ENCODE measurements at regions not wholly inside any gene's neighbourhood (a gene's known extent, or its start where the extent isn't known, plus 50 kb on each side); places are given as distances from the start of the nearest gene placed in this dataset.

- TF ChIP-seq CREB1 (CRISPR knock-in tag; IDR thresholded peaks at IDR 0.05; ENCODE audit: low read depth) = no peak
- no peak for TF ChIP-seq ZNF114 (CRISPR knock-in tag; IDR thresholded peaks at IDR 0.05)
These were observed 538.2 kb upstream of the TMEM132C start (continued) for GRCh38 chr12:127728729-127729128.

DNA sequence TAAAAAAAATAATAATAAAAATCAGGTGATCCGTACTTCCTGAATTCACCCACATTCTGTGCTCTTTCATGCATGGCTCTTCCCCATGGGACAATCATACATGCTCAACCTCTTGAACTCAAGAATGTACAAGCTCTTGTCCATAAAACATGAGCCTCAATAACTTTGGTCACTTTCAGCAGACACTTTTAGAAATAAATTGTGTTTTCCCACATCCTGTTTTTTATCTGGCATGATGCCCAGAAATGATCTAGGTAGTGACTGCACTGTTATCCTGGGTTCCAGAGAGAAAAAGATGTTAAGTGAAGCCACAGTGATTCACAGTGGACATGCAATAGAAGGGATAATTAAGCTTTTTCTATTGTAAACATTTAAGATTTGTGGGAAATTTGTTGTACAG, 537.6 kb upstream of the TMEM132C start:
- H3K79me2 ChIP-seq (replicated peaks; ENCODE audit: insufficient read depth) = no peaks in the 10 kb centered on the region
- H3K4me3 ChIP-seq = no peak overlapping the region
- DNase-seq (ENCODE audit: low spot score) (no peak), ATAC-seq (no peak)
- no peak overlapping the region for H2AFZ ChIP-seq
- no peaks in the 10 kb centered on the region for H3K27me3 ChIP-seq (ENCODE audit: insufficient read depth)
- peaks cover 94% of the 10 kb centered on the region for H3K9me3 Mint-ChIP-seq
- TF ChIP-seq NANOG (IDR thresholded peaks at IDR 0.05; ENCODE audit: borderline replicate concordance) (no peak), STAT1 (IDR thresholded peaks at IDR 0.05; ENCODE audit: unreplicated experiment) (no peak), ZNF331 (CRISPR knock-in tag; IDR thresholded peaks at IDR 0.05; ENCODE audit: low read depth) (no peak), ZNF462 (CRISPR knock-in tag; IDR thresholded peaks at IDR 0.05) (no peak), REST (IDR thresholded peaks at IDR 0.05; ENCODE audit: unreplicated experiment) (no peak), JUNB (IDR thresholded peaks at IDR 0.05; ENCODE audit: unreplicated experiment) (no peak), ZNF114 (CRISPR knock-in tag; IDR thresholded peaks at IDR 0.05) (no peak), EZH2phosphoT487 (IDR thresholded peaks at IDR 0.05; ENCODE audit: unreplicated experiment) (no peak)
- no peaks in the 10 kb centered on the region for H3K4me1 ChIP-seq (ENCODE audit: insufficient read depth)
- no peak overlapping the region for H3K27ac Mint-ChIP-seq
- H3K4me2 ChIP-seq = no peak overlapping the region
- H3K4me3 Mint-ChIP-seq = no peak overlapping the region
- H4K20me1 ChIP-seq (replicated peaks; ENCODE audit: insufficient read depth) = no peaks in the 10 kb centered on the region
- no peaks in the 10 kb centered on the region for H3K4me1 Mint-ChIP-seq
- H3K36me3 ChIP-seq (ENCODE audit: insufficient read depth) = no peaks in the 10 kb centered on the region
- H3F3A ChIP-seq (replicated peaks; ENCODE audit: low read depth) = no peaks in the 10 kb centered on the region
- H3K27ac ChIP-seq (ENCODE audit: low read depth) = no peak overlapping the region
- H3K36me3 Mint-ChIP-seq (ENCODE audit: low read depth) = peaks cover 36% of the 10 kb centered on the region
- no peaks in the 10 kb centered on the region for H3K9me2 ChIP-seq (ENCODE audit: insufficient read depth)
- no peaks in the 10 kb centered on the region for H3K27me3 Mint-ChIP-seq (ENCODE audit: insufficient read depth, low read depth, poor library complexity)
